Type B pancreatic cell (in vitro differentiated cells): ENCODE measurements at regions not wholly inside any gene's neighbourhood (a gene's known extent, or its start where the extent isn't known, plus 50 kb on each side); places are given as distances from the start of the nearest gene placed in this dataset.
A peak's percentile ranks its signal among the peaks of the same experiment; 100 is the strongest.

Source experiments
- DNase-seq: peaks from one replicate; pipeline ENCODE4 v3.0.0; 2021; ENCODE audit warnings: mixed read lengths; ENCODE audit not compliant: unreplicated experiment; ENCODE audit errors: extremely low spot score
- H3K27ac Mint-ChIP-seq: 2 replicates; pipeline ENCODE4 v1.8.0; 2021; ENCODE audit warnings: mild to moderate bottlenecking, mixed read lengths
- H3K27me3 Mint-ChIP-seq: 2 replicates; pipeline ENCODE4 v1.8.0; 2021; ENCODE audit warnings: mixed read lengths
- H3K36me3 Mint-ChIP-seq: 2 replicates; pipeline ENCODE4 v1.8.0; 2021; ENCODE audit warnings: mixed read lengths
- H3K4me1 Mint-ChIP-seq: one replicate; pipeline ENCODE4 v1.8.0; 2021; ENCODE audit warnings: mixed read lengths; ENCODE audit not compliant: unreplicated experiment
- H3K4me3 Mint-ChIP-seq: 2 replicates; pipeline ENCODE4 v1.8.0; 2021; ENCODE audit warnings: mild to moderate bottlenecking, mixed read lengths
- H3K9me3 Mint-ChIP-seq: 2 replicates; pipeline ENCODE4 v1.8.0; 2021; ENCODE audit warnings: mixed read lengths
- TF ChIP-seq, protein P1 (sequence below): fragments of 200-600 bp; sonication (generic); conservative IDR thresholded peaks from 2 replicates; pipeline ENCODE4 v1.5.0; 2021; ENCODE audit warnings: antibody characterized with exemption, mild to moderate bottlenecking

DNA sequence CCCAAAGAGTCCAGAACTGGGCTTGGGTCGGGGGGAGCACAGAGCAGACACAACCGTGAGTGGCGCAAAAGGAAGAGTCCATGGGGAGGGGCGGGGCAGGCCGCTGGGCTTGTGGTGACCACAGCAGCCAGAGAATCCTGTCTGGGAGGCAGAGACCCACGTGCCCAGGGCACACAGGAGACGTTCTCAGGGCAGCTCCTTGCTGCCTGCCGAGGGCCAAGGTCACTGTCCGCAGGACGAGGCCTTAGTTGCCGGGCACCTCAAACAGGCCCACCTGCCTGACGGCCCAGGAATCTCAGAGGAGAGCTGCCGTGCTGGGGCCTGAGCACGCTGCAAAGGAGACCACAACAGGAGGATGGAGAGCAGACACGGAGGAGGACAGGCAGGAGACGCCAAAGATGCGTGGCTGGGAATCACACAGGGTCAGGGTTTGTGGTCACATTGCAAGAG, 87.8 kb downstream of the MYEOV start:
- H3K4me3 Mint-ChIP-seq = no peak overlapping the region
- H3K27me3 Mint-ChIP-seq = no peaks in the 10 kb centered on the region
- DNase-seq = no peak
- no peaks in the 10 kb centered on the region for H3K36me3 Mint-ChIP-seq
- H3K9me3 Mint-ChIP-seq = no peaks in the 10 kb centered on the region
- H3K4me1 Mint-ChIP-seq = no peaks in the 10 kb centered on the region
- TF ChIP-seq, protein P1, sequence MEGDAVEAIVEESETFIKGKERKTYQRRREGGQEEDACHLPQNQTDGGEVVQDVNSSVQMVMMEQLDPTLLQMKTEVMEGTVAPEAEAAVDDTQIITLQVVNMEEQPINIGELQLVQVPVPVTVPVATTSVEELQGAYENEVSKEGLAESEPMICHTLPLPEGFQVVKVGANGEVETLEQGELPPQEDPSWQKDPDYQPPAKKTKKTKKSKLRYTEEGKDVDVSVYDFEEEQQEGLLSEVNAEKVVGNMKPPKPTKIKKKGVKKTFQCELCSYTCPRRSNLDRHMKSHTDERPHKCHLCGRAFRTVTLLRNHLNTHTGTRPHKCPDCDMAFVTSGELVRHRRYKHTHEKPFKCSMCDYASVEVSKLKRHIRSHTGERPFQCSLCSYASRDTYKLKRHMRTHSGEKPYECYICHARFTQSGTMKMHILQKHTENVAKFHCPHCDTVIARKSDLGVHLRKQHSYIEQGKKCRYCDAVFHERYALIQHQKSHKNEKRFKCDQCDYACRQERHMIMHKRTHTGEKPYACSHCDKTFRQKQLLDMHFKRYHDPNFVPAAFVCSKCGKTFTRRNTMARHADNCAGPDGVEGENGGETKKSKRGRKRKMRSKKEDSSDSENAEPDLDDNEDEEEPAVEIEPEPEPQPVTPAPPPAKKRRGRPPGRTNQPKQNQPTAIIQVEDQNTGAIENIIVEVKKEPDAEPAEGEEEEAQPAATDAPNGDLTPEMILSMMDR = no peak
- H3K27ac Mint-ChIP-seq = peak overlapping the region; percentile 54

DNA sequence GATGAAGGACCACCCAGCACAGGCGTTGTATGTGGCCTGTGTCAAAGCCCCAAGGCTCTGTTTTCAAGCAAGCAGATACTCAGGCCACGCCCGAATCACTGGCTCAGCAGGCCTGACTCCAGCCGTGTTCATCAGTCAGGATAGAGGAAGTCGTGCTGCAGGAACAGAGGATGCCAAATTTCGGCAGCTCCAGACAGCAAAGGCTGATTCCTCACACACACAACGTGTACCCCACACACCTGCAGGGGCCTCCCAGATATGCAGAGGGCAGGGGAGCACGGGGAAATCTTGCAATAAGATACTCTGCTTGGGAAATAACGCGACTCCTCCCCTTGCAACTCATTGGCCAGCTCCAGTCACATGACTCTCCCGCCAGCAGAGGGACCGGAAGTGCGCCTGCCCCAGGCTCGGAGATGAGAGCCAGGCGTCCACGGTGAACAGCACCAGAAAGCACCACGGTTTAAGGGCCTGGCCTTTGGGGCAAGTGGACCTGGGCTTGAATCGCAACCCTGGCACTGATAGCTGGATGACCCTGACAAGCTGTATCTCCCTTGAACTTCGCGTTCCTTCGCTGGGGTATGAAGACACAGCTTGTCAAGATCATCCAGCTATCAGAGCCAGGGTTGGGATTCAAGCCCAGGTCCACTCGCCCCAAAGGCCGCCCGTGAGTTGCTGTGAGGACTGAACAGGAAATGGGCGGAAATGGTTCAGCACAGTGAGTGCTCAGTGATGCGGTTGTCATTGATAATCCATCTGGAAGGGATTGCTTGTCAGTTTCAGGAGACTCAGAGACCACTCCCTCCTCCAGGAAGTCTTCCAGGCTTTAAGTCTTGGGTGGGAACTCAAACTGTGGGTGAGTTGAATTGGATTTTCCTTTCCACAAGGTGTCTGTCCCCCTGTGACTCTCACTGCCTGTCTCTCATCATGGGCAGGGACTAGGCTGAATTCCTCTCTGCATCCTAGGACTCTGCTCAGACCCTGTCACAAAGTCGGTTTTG, 88.5 kb downstream of the MYEOV start:
- H3K4me3 Mint-ChIP-seq = no peak overlapping the region
- peak overlapping the region; percentile 54 for H3K27ac Mint-ChIP-seq
- no peaks in the 10 kb centered on the region for H3K36me3 Mint-ChIP-seq
- H3K4me1 Mint-ChIP-seq = no peaks in the 10 kb centered on the region
- TF ChIP-seq, protein P1 = no peak
- no peaks in the 10 kb centered on the region for H3K27me3 Mint-ChIP-seq
- peak; percentile 57 for DNase-seq
- H3K9me3 Mint-ChIP-seq = peaks cover under 1% of the 10 kb centered on the region

DNA sequence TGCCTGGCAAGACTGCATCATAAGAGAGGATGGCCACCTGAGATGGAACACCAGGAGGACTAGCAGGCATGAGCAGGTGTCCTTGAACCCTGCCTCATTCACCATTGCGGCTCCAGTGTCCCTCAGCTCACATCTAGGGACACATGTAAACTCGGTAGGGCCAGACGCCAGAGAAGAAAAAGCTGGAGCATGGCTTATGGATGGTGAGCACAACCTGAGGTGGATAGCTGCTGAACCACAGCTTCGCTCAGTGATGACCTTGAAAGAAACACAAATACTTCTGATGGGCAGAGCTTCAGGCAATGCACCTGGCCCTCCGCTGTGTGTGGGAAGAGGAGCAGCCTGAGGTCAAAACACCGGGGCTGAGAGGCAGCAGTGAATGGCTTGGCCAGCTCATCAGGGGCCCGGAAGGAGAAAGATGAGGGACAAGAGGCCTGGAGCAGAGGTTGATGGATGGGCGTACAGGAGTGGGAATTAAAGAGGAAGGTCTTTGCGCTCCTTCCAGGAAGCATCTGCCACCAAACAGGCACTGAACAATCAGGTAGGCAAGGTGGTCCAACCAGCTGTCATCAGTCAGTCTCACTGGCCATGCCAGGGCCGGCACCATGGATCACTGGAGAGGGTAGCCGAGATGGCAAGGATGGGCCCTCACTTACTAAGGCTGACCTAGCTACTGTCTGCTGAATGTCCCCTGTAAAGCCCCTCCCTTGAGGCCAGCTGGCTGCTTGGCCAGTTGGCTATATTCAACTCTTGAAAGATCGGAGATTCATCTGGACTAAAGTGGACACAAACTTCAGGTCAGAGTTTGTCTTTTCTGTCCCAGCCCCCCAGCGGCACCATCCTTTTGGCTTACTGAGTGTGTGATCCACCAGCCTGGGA, 89.7 kb downstream of the MYEOV start:
- H3K4me1 Mint-ChIP-seq = no peaks in the 10 kb centered on the region
- H3K9me3 Mint-ChIP-seq = peaks cover 10% of the 10 kb centered on the region
- no peaks in the 10 kb centered on the region for H3K27me3 Mint-ChIP-seq
- H3K36me3 Mint-ChIP-seq = peaks cover under 1% of the 10 kb centered on the region
- TF ChIP-seq, protein P1 = no peak
- no peak overlapping the region for H3K27ac Mint-ChIP-seq
- DNase-seq = peak; percentile 62
- no peak overlapping the region for H3K4me3 Mint-ChIP-seq

DNA sequence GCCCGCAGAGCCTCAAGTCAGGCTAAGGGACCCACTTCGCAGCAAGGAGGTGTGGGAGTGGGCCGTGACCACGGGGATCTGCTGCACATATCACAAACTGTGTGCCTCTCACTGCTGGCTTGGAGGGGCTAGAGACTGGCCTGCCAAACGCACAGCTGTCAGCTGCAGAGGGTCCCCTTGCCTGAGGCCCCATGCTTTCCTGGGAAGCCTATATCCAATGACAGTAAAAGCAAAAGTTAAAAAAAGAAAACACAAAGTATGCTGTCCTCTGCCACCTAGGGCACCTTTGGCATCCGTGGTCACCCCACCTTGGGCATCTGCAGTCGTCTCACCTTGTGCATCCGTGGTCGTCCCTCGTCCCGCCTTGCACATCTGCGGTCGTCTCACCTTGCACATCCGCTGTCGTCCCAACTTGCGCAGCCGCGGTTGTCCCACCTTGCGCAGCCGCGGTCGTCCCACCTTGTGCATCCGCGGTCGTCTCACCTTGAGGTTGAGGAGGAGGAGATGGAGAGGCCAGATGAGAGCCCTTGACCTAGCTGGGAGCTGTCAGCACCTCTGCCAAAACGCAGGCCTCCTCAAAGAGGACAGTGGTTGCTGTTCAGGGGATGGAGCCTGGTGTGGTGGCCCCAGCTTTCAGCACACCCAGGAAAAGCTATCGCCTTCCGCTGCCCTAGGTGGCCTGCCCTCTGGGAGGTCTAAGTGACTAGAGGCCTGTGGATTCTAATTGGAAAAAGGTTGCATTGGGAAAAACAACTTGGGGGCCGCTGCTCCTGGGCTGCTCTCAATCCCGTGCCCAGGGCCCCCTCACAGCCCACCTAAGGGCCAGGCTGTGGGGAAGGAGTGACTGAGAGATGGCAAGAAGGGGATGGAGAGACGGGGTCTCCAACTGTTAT, 90.5 kb downstream of the MYEOV start:
- Mint-ChIP-seq H3K27me3 (no peaks in the 10 kb centered on the region), H3K4me3 (no peak overlapping the region), H3K9me3 (peaks cover 16% of the 10 kb centered on the region), H3K27ac (no peak overlapping the region), H3K36me3 (peaks cover 6% of the 10 kb centered on the region), H3K4me1 (no peaks in the 10 kb centered on the region)
- TF ChIP-seq, protein P1 = no peak
- DNase-seq = peak; percentile 67
